HAP-1 (cell line): ENCODE measurements at regions not wholly inside any gene's neighbourhood (a gene's known extent, or its start where the extent isn't known, plus 50 kb on each side); places are given as distances from the start of the nearest gene placed in this dataset.

Source experiments
- DNase-seq, 2 experiments: peaks; one replicate each; pipeline ENCODE4 v3.0.0-alpha.2; 2016 to 2020; ENCODE audit warnings: low spot score in 2 of 2
- H3K27me3 ChIP-seq: fragments of 250-450 bp; sonication (Bioruptor Pico); 2 replicates; pipeline ENCODE4 v1.5.1; 2020; ENCODE audit warnings: low read depth, mild to moderate bottlenecking, moderate library complexity
- H3K36me3 ChIP-seq: fragments of 250-450 bp; sonication (Bioruptor Pico); replicated peaks from 2 replicates; pipeline ENCODE4 v1.5.1; 2020; ENCODE audit warnings: mild to moderate bottlenecking
- H3K4me1 ChIP-seq: fragments of 250-450 bp; sonication (Bioruptor Pico); 2 replicates; pipeline ENCODE4 v1.5.1; 2020; ENCODE audit warnings: mild to moderate bottlenecking
- H3K4me3 ChIP-seq: fragments of 250-450 bp; sonication (Bioruptor Pico); 2 replicates; pipeline ENCODE4 v1.5.1; 2020; ENCODE audit warnings: mild to moderate bottlenecking, moderate library complexity
- H3K9me3 ChIP-seq: fragments of 250-450 bp; sonication (Bioruptor Pico); 2 replicates; pipeline ENCODE4 v1.5.1; 2020; ENCODE audit warnings: mild to moderate bottlenecking, moderate library complexity
- in situ Hi-C: fragments of 300-500 bp; cut with MboI; formaldehyde crosslinking; loops from 3 replicates; pipeline ENCODE4 v1.14.3; 2020; ENCODE audit warnings: low sequenced_read_pairs, inconsistent platforms, mixed read lengths

GRCh38 chr12:114901316-114901715 is 217.3 kb upstream of the TBX3 start:
- no peaks in the 10 kb centered on the region for H3K4me1 ChIP-seq
- H3K27me3 ChIP-seq = no peaks in the 10 kb centered on the region
- DNase-seq = no peak
- in situ Hi-C loops = no loop called here
- H3K9me3 ChIP-seq = no peaks in the 10 kb centered on the region; the same call in 1 of the 2 replicates
- no peaks in the 10 kb centered on the region for H3K36me3 ChIP-seq
- no peak overlapping the region for H3K4me3 ChIP-seq

GRCh38 chr12:114898159-114898558 is 214.2 kb upstream of the TBX3 start:
- Histone ChIP-seq H3K4me3 (no peak overlapping the region), H3K4me1 (no peaks in the 10 kb centered on the region), H3K27me3 (no peaks in the 10 kb centered on the region), H3K36me3 (no peaks in the 10 kb centered on the region), H3K9me3 (no peaks in the 10 kb centered on the region)
- in situ Hi-C loops = no loop called here
- no peak for DNase-seq

GRCh38 chr12:114895827-114896226 is 211.9 kb upstream of the TBX3 start:
- Histone ChIP-seq H3K27me3 (no peaks in the 10 kb centered on the region), H3K4me1 (no peaks in the 10 kb centered on the region), H3K4me3 (no peak overlapping the region), H3K9me3 (no peaks in the 10 kb centered on the region), H3K36me3 (no peaks in the 10 kb centered on the region)
- in situ Hi-C loops = no loop called here
- no peak for DNase-seq

- no peak overlapping the region for H3K4me3 ChIP-seq
- no peaks in the 10 kb centered on the region for H3K36me3 ChIP-seq
- no peaks in the 10 kb centered on the region for H3K4me1 ChIP-seq
- H3K27me3 ChIP-seq = no peaks in the 10 kb centered on the region
- in situ Hi-C loops = no loop called here
- no peaks in the 10 kb centered on the region for H3K9me3 ChIP-seq
- DNase-seq = no peak
Observed at GRCh38 chr12:114895081-114895480, 211.1 kb upstream of the TBX3 start.

- no peaks in the 10 kb centered on the region for H3K36me3 ChIP-seq
- no peaks in the 10 kb centered on the region for H3K27me3 ChIP-seq
- no peaks in the 10 kb centered on the region for H3K9me3 ChIP-seq
- DNase-seq = no peak
- H3K4me3 ChIP-seq = no peak overlapping the region
- no peaks in the 10 kb centered on the region for H3K4me1 ChIP-seq
- in situ Hi-C loops = no loop called here
Observed at GRCh38 chr12:114894076-114894475, 210.1 kb upstream of the TBX3 start.

GRCh38 chr12:114888928-114889584 is 205.1 kb upstream of the TBX3 start:
- Histone ChIP-seq H3K9me3 (no peaks in the 10 kb centered on the region), H3K27me3 (no peaks in the 10 kb centered on the region), H3K4me3 (no peak overlapping the region), H3K36me3 (no peaks in the 10 kb centered on the region), H3K4me1 (no peaks in the 10 kb centered on the region)
- DNase-seq = no peak
- in situ Hi-C loops = no loop called here

- H3K4me3 ChIP-seq = no peak overlapping the region
- no peaks in the 10 kb centered on the region for H3K4me1 ChIP-seq
- in situ Hi-C loops = no loop called here
- no peaks in the 10 kb centered on the region for H3K9me3 ChIP-seq
- DNase-seq = no peak
- H3K36me3 ChIP-seq = no peaks in the 10 kb centered on the region
- no peaks in the 10 kb centered on the region for H3K27me3 ChIP-seq
Observed at GRCh38 chr12:114888448-114888847, 204.5 kb upstream of the TBX3 start.

GRCh38 chr12:114885501-114885900 is 201.5 kb upstream of the TBX3 start:
- Histone ChIP-seq H3K36me3 (no peaks in the 10 kb centered on the region), H3K9me3 (no peaks in the 10 kb centered on the region), H3K4me3 (no peak overlapping the region), H3K27me3 (no peaks in the 10 kb centered on the region), H3K4me1 (no peaks in the 10 kb centered on the region)
- no peak for DNase-seq
- in situ Hi-C loops = no loop called here

GRCh38 chr12:114884575-114884974 is 200.6 kb upstream of the TBX3 start:
- in situ Hi-C loops = no loop called here
- no peaks in the 10 kb centered on the region for H3K4me1 ChIP-seq
- no peak for DNase-seq
- H3K36me3 ChIP-seq = no peaks in the 10 kb centered on the region
- H3K4me3 ChIP-seq = no peak overlapping the region
- H3K9me3 ChIP-seq = no peaks in the 10 kb centered on the region
- no peaks in the 10 kb centered on the region for H3K27me3 ChIP-seq

- DNase-seq = no peak
- no peak overlapping the region for H3K4me3 ChIP-seq
- H3K9me3 ChIP-seq = no peaks in the 10 kb centered on the region
- no peaks in the 10 kb centered on the region for H3K27me3 ChIP-seq
- H3K36me3 ChIP-seq = no peaks in the 10 kb centered on the region
- in situ Hi-C loops = no loop called here
- H3K4me1 ChIP-seq = no peaks in the 10 kb centered on the region
Observed at GRCh38 chr12:114882083-114882482, 198.1 kb upstream of the TBX3 start.

GRCh38 chr12:114879354-114879753 is 195.4 kb upstream of the TBX3 start:
- H3K27me3 ChIP-seq = no peaks in the 10 kb centered on the region
- no peak overlapping the region for H3K4me3 ChIP-seq
- H3K9me3 ChIP-seq = no peaks in the 10 kb centered on the region
- in situ Hi-C loops = no loop called here
- H3K36me3 ChIP-seq = no peaks in the 10 kb centered on the region
- DNase-seq = no peak
- no peaks in the 10 kb centered on the region for H3K4me1 ChIP-seq

- Histone ChIP-seq H3K27me3 (no peaks in the 10 kb centered on the region), H3K9me3 (no peaks in the 10 kb centered on the region), H3K4me3 (no peak overlapping the region), H3K4me1 (no peaks in the 10 kb centered on the region), H3K36me3 (no peaks in the 10 kb centered on the region)
- no peak for DNase-seq
- in situ Hi-C loops = no loop called here
Observed at GRCh38 chr12:114878781-114879180, 194.8 kb upstream of the TBX3 start.

- in situ Hi-C loops = no loop called here
- Histone ChIP-seq H3K4me3 (no peak overlapping the region), H3K36me3 (no peaks in the 10 kb centered on the region), H3K27me3 (no peaks in the 10 kb centered on the region), H3K9me3 (no peaks in the 10 kb centered on the region), H3K4me1 (no peaks in the 10 kb centered on the region)
- no peak for DNase-seq
Observed at GRCh38 chr12:114876968-114877680, 193.1 kb upstream of the TBX3 start.

- Histone ChIP-seq H3K36me3 (no peaks in the 10 kb centered on the region), H3K27me3 (no peaks in the 10 kb centered on the region), H3K9me3 (no peaks in the 10 kb centered on the region), H3K4me3 (no peak overlapping the region), H3K4me1 (no peaks in the 10 kb centered on the region)
- no peak for DNase-seq
- in situ Hi-C loops = no loop called here
Observed at GRCh38 chr12:114875313-114875712, 191.3 kb upstream of the TBX3 start.
